ENCODE measurements at regions not wholly inside any gene's neighbourhood (a gene's known extent, or its start where the extent isn't known, plus 50 kb on each side); places are given as distances from the start of the nearest gene placed in this dataset.

DNA sequence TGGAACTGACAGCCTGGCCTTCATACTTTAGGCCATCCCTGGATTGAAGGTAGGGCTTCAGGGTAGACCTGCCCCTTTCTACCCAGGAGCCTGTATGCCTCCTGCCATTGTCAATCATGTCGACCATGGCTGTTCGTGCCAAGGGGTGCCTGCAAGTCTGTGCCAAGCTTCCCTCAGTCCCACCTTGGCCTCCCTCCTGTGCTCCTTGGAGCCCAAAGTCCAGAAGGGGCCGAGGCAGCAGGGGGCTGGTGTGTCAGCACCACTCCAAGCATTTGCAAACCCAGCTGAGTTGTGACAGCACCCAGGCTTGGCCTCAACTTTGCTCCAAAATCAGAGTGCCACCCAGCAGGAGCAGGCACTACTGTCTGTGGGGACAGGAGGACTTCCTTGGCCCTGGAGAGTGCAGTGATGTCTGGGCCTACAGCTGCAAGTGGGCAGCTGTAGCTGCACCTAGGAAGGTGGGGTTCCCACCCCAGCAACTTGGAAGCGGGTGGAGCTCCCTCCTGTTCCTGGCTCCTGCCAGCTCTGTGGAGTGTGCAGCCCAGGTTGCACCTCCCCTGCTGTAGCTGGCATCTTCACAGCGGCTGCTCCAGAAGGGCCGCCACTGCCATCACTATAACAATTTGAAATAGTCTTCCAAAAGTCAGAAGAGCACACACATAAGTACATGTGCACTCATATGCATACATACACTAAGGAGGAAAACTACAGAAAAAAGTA lies 1719.3 kb downstream of the HACE1 start (continued):
- no peak for TF ChIP-seq TEAD4 (IDR thresholded peaks at IDR 0.05; ENCODE audit: low read depth, low read length)

All from H1 (cell line).